ENCODE measurements at regions not wholly inside any gene's neighbourhood (a gene's known extent, or its start where the extent isn't known, plus 50 kb on each side); places are given as distances from the start of the nearest gene placed in this dataset.

GRCh38 chrX:39499996-39500395, 597.8 kb downstream of the BCOR start:
- Histone ChIP-seq H3K9ac (ENCODE audit: low read length) (no peak overlapping the region), H3K79me2 (ENCODE audit: insufficient read depth, low read length) (no peaks in the 10 kb centered on the region), H3K4me3 (ENCODE audit: insufficient read depth, low read length, poor library complexity, severe bottlenecking) (no peak overlapping the region), H3K27ac (ENCODE audit: low read depth, low read length) (no peak overlapping the region), H3K36me3 (ENCODE audit: low read length) (no peaks in the 10 kb centered on the region), H3K9me2 (replicated peaks; ENCODE audit: insufficient read depth, low read length) (no peaks in the 10 kb centered on the region), H3F3A (ENCODE audit: insufficient read depth) (no peaks in the 10 kb centered on the region), H3K27me3 (ENCODE audit: low read length) (no peaks in the 10 kb centered on the region), H3K4me2 (ENCODE audit: low read depth, low read length, poor library complexity, severe bottlenecking) (no peak overlapping the region), H3K9me3 (ENCODE audit: insufficient read depth, low read length) (no peaks in the 10 kb centered on the region), H2AFZ (ENCODE audit: low read depth, low read length, severe bottlenecking) (no peak overlapping the region), H4K20me1 (ENCODE audit: low read depth, low read length) (no peaks in the 10 kb centered on the region)
- TF ChIP-seq, protein P1, sequence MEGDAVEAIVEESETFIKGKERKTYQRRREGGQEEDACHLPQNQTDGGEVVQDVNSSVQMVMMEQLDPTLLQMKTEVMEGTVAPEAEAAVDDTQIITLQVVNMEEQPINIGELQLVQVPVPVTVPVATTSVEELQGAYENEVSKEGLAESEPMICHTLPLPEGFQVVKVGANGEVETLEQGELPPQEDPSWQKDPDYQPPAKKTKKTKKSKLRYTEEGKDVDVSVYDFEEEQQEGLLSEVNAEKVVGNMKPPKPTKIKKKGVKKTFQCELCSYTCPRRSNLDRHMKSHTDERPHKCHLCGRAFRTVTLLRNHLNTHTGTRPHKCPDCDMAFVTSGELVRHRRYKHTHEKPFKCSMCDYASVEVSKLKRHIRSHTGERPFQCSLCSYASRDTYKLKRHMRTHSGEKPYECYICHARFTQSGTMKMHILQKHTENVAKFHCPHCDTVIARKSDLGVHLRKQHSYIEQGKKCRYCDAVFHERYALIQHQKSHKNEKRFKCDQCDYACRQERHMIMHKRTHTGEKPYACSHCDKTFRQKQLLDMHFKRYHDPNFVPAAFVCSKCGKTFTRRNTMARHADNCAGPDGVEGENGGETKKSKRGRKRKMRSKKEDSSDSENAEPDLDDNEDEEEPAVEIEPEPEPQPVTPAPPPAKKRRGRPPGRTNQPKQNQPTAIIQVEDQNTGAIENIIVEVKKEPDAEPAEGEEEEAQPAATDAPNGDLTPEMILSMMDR (IDR thresholded peaks at IDR 0.05; ENCODE audit: insufficient read depth, low read length, poor library complexity, severe bottlenecking): no peak

DNA sequence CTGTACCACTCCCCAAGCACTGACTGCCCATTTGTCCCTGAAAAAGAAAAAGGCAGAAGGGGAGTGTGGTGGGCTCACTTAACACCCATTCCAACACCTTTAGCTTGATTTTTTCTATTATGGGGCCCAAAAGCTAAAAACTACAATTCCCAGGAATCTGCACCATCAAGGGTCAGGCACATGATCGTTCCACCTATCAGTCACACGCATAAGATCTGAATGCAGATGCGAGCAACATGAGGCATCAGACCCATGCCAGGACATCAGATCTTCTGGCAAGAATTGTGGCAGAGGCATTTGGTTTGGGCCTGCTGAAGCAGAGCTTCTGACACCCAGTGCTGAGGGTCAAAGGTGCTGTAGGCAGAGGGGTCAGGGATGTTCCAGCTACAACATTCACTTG, 595.9 kb downstream of the BCOR start:
- Histone ChIP-seq H3K27me3 (ENCODE audit: low read length) (no peaks in the 10 kb centered on the region), H3K36me3 (ENCODE audit: low read length) (no peaks in the 10 kb centered on the region), H3K9me2 (replicated peaks; ENCODE audit: insufficient read depth, low read length) (no peaks in the 10 kb centered on the region), H3K4me2 (ENCODE audit: low read depth, low read length, poor library complexity, severe bottlenecking) (no peak overlapping the region), H3K4me3 (ENCODE audit: insufficient read depth, low read length, poor library complexity, severe bottlenecking) (no peak overlapping the region), H3K9ac (ENCODE audit: low read length) (no peak overlapping the region), H4K20me1 (ENCODE audit: low read depth, low read length) (no peaks in the 10 kb centered on the region), H2AFZ (ENCODE audit: low read depth, low read length, severe bottlenecking) (no peak overlapping the region), H3K9me3 (ENCODE audit: insufficient read depth, low read length) (no peaks in the 10 kb centered on the region), H3K27ac (ENCODE audit: low read depth, low read length) (no peak overlapping the region), H3F3A (ENCODE audit: insufficient read depth) (no peaks in the 10 kb centered on the region), H3K79me2 (ENCODE audit: insufficient read depth, low read length) (no peaks in the 10 kb centered on the region)
- TF ChIP-seq EZH2phosphoT487 (conservative IDR thresholded peaks at IDR 0.05; ENCODE audit: low read length): no peak
- TF ChIP-seq, protein P1 (IDR thresholded peaks at IDR 0.05; ENCODE audit: insufficient read depth, low read length, poor library complexity, severe bottlenecking): no peak

DNA sequence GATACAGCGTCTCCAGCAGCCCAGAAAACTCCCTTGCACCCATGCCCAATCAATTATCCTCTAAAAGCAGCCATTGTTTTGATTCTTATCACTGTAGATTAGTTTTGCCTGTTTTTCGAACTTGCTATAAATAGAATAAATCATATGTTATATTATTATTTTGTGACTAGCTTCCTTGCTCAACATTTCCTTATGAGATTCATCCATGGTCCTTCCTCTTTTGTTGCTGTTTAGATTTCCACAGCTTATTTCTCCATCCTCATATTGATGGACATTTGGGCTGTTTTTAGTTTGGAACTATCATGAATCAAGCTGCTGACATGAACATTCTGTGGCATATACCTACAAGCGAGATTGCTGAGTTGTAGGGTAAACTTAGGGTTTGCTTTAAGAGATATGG, 595.3 kb downstream of the BCOR start:
- no peaks in the 10 kb centered on the region for H4K20me1 ChIP-seq (ENCODE audit: low read depth, low read length)
- no peaks in the 10 kb centered on the region for H3K9me3 ChIP-seq (ENCODE audit: insufficient read depth, low read length)
- H3K27me3 ChIP-seq (ENCODE audit: low read length): no peaks in the 10 kb centered on the region
- TF ChIP-seq, protein P1 (IDR thresholded peaks at IDR 0.05; ENCODE audit: insufficient read depth, low read length, poor library complexity, severe bottlenecking): no peak
- no peak for TF ChIP-seq EZH2phosphoT487 (conservative IDR thresholded peaks at IDR 0.05; ENCODE audit: low read length)
- H3K27ac ChIP-seq (ENCODE audit: low read depth, low read length): no peak overlapping the region
- no peaks in the 10 kb centered on the region for H3K79me2 ChIP-seq (ENCODE audit: insufficient read depth, low read length)
- H3K9ac ChIP-seq (ENCODE audit: low read length): no peak overlapping the region
- no peak overlapping the region for H3K4me2 ChIP-seq (ENCODE audit: low read depth, low read length, poor library complexity, severe bottlenecking)
- no peaks in the 10 kb centered on the region for H3F3A ChIP-seq (ENCODE audit: insufficient read depth)
- H2AFZ ChIP-seq (ENCODE audit: low read depth, low read length, severe bottlenecking): no peak overlapping the region
- H3K4me3 ChIP-seq (ENCODE audit: insufficient read depth, low read length, poor library complexity, severe bottlenecking): no peak overlapping the region
- H3K9me2 ChIP-seq (replicated peaks; ENCODE audit: insufficient read depth, low read length): no peaks in the 10 kb centered on the region
- H3K36me3 ChIP-seq (ENCODE audit: low read length): no peaks in the 10 kb centered on the region

DNA sequence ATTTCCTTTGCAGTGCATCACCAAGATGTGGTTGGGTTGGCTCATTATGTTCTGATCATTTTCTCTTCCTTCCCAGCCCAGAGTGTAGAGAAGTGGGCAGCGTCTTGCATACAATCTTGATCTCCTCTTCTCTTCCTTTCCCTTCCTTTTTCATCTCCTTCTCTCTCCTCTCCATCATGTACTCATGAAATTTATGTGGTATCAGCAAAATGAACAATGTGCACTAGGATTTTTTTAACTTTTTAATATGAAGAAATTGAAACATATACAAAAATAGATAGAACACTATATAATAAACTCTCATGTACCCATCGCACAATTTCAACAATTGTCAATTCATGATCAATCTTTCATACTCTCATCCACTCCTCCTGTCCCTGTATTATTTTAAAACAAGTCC, 593.5 kb downstream of the BCOR start:
- H2AFZ ChIP-seq (ENCODE audit: low read depth, low read length, severe bottlenecking): no peak overlapping the region
- H3F3A ChIP-seq (ENCODE audit: insufficient read depth): no peaks in the 10 kb centered on the region
- no peak overlapping the region for H3K9ac ChIP-seq (ENCODE audit: low read length)
- H3K4me2 ChIP-seq (ENCODE audit: low read depth, low read length, poor library complexity, severe bottlenecking): no peak overlapping the region
- H3K9me2 ChIP-seq (replicated peaks; ENCODE audit: insufficient read depth, low read length): no peaks in the 10 kb centered on the region
- TF ChIP-seq, protein P1 (IDR thresholded peaks at IDR 0.05; ENCODE audit: insufficient read depth, low read length, poor library complexity, severe bottlenecking): no peak
- TF ChIP-seq EZH2phosphoT487 (conservative IDR thresholded peaks at IDR 0.05; ENCODE audit: low read length): no peak
- H3K4me3 ChIP-seq (ENCODE audit: insufficient read depth, low read length, poor library complexity, severe bottlenecking): no peak overlapping the region
- no peaks in the 10 kb centered on the region for H3K9me3 ChIP-seq (ENCODE audit: insufficient read depth, low read length)
- no peaks in the 10 kb centered on the region for H3K79me2 ChIP-seq (ENCODE audit: insufficient read depth, low read length)
- no peaks in the 10 kb centered on the region for H4K20me1 ChIP-seq (ENCODE audit: low read depth, low read length)
- no peak overlapping the region for H3K27ac ChIP-seq (ENCODE audit: low read depth, low read length)
- no peaks in the 10 kb centered on the region for H3K27me3 ChIP-seq (ENCODE audit: low read length)
- H3K36me3 ChIP-seq (ENCODE audit: low read length): no peaks in the 10 kb centered on the region
